Calu3 (cell line): ENCODE measurements at regions not wholly inside any gene's neighbourhood (a gene's known extent, or its start where the extent isn't known, plus 50 kb on each side); places are given as distances from the start of the nearest gene placed in this dataset.

Experiments used
- BruUV-seq: library from RNA; stranded (reverse); fragments of 400-500 nt; replicated peaks from 2 replicates; lab custom pipeline; 2021; lab: Mats Ljungman, UMichigan
- CTCF ChIA-PET: fragments of 300-600 bp; sonication (Branson Sonifier 250); formaldehyde crosslinking; loops from one replicate; lab custom pipeline; 2022; ENCODE audit warnings: antibody characterized with exemption; lab: Charles Lee
- DNase-seq: peaks from one replicate; pipeline ENCODE4 v3.0.0; 2022
- H3K27ac Mint-ChIP-seq: one replicate; pipeline ENCODE4 v1.8.0; 2022; ENCODE audit warnings: mixed read lengths; ENCODE audit not compliant: unreplicated experiment
- H3K27me3 Mint-ChIP-seq: one replicate; pipeline ENCODE4 v1.8.0; 2022; ENCODE audit warnings: mixed read lengths; ENCODE audit not compliant: unreplicated experiment
- H3K36me3 Mint-ChIP-seq: one replicate; pipeline ENCODE4 v1.8.0; 2022; ENCODE audit warnings: mild to moderate bottlenecking, moderate library complexity, mixed read lengths; ENCODE audit not compliant: insufficient read depth, unreplicated experiment
- H3K4me1 Mint-ChIP-seq: one replicate; pipeline ENCODE4 v1.8.0; 2022; ENCODE audit warnings: mild to moderate bottlenecking, low read depth, mixed read lengths; ENCODE audit not compliant: unreplicated experiment
- H3K4me3 Mint-ChIP-seq: one replicate; pipeline ENCODE4 v1.8.0; 2022; ENCODE audit warnings: mild to moderate bottlenecking, low read depth, moderate library complexity, mixed read lengths; ENCODE audit not compliant: unreplicated experiment
- H3K9me3 Mint-ChIP-seq: one replicate; pipeline ENCODE4 v1.8.0; 2022; ENCODE audit warnings: low read depth, mixed read lengths; ENCODE audit not compliant: unreplicated experiment
- intact Hi-C: fragments of 100-400 bp; cut with micrococcal nuclease; formaldehyde crosslinking; loops from one replicate; pipeline ENCODE4 v1.10.0; 2022; ENCODE audit not compliant: unreplicated experiment
- TF ChIP-seq, protein P1 (sequence below): fragments of 200-600 bp; IDR thresholded peaks from one replicate; pipeline ENCODE4 v1.8.0; 2022; ENCODE audit warnings: antibody characterized with exemption; ENCODE audit not compliant: unreplicated experiment

- BruUV-seq = no TSS peak
- H3K36me3 Mint-ChIP-seq = no peaks in the 10 kb centered on the region
- H3K4me1 Mint-ChIP-seq = no peaks in the 10 kb centered on the region
Observed at GRCh38 chr3:96169111-96169766, 645.2 kb upstream of the EPHA6 start.

DNA sequence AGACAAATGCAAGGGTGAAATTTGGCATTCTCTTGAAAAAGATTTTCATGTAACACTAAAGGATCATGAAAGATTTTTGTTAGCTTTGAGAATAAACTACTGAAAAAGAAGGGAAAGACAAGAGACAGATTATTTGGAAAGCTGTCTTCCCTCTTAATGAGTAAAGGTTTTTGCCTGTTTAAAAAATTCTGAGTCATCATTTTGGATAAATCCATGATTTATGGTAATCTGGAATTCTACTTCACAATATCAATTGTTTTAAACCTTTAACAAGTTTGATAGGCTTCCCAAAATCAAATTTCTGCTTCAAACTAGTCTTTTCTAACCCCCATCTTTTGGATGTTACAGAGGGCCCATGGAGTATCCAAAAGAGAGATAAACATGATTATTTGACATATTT is 641.5 kb upstream of the EPHA6 start:
- no peak for DNase-seq
- Mint-ChIP-seq H3K27ac (no peak overlapping the region), H3K27me3 (no peaks in the 10 kb centered on the region), H3K9me3 (peaks cover 10% of the 10 kb centered on the region), H3K4me3 (no peak overlapping the region), H3K36me3 (no peaks in the 10 kb centered on the region), H3K4me1 (no peaks in the 10 kb centered on the region)
- CTCF ChIA-PET = no interaction called here
- intact Hi-C loops = no loop called here
- no TSS peak for BruUV-seq
- TF ChIP-seq, protein P1, sequence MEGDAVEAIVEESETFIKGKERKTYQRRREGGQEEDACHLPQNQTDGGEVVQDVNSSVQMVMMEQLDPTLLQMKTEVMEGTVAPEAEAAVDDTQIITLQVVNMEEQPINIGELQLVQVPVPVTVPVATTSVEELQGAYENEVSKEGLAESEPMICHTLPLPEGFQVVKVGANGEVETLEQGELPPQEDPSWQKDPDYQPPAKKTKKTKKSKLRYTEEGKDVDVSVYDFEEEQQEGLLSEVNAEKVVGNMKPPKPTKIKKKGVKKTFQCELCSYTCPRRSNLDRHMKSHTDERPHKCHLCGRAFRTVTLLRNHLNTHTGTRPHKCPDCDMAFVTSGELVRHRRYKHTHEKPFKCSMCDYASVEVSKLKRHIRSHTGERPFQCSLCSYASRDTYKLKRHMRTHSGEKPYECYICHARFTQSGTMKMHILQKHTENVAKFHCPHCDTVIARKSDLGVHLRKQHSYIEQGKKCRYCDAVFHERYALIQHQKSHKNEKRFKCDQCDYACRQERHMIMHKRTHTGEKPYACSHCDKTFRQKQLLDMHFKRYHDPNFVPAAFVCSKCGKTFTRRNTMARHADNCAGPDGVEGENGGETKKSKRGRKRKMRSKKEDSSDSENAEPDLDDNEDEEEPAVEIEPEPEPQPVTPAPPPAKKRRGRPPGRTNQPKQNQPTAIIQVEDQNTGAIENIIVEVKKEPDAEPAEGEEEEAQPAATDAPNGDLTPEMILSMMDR = no peak

More at GRCh38 chr3:96169111-96169766, 645.2 kb upstream of the EPHA6 start:
- DNase-seq = no peak
- H3K27ac Mint-ChIP-seq = no peak overlapping the region
- H3K4me3 Mint-ChIP-seq = no peak overlapping the region
- H3K27me3 Mint-ChIP-seq = no peaks in the 10 kb centered on the region
- intact Hi-C loops = no loop called here
- CTCF ChIA-PET = no interaction called here
- peaks cover 7% of the 10 kb centered on the region for H3K9me3 Mint-ChIP-seq
- TF ChIP-seq, protein P1 = no peak

DNA sequence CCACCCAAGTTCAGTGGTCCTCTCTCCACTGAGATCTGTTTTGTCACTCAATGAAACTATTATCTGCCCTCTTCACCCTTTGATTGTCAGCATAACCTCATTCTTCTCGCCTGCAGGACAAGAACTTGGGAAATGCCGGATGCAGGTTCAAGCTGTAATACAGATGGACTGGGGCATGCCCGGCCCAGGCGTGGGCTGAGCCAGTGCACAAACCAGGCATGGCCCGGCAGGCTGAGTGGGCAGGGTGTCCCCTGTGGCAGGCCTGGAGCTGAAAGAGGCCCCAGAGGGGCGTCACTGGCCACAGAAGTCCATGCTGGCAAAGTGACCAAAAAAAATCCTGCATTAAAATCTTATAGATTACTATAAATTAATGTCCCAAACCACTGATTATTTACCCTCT is 638.9 kb upstream of the EPHA6 start:
- CTCF ChIA-PET = no interaction called here
- Mint-ChIP-seq H3K9me3 (peaks cover 5% of the 10 kb centered on the region), H3K4me1 (no peaks in the 10 kb centered on the region), H3K27ac (no peak overlapping the region), H3K4me3 (no peak overlapping the region), H3K36me3 (no peaks in the 10 kb centered on the region), H3K27me3 (no peaks in the 10 kb centered on the region)
- no TSS peak for BruUV-seq
- intact Hi-C loops = no loop called here
- TF ChIP-seq, protein P1 = no peak
- no peak for DNase-seq

DNA sequence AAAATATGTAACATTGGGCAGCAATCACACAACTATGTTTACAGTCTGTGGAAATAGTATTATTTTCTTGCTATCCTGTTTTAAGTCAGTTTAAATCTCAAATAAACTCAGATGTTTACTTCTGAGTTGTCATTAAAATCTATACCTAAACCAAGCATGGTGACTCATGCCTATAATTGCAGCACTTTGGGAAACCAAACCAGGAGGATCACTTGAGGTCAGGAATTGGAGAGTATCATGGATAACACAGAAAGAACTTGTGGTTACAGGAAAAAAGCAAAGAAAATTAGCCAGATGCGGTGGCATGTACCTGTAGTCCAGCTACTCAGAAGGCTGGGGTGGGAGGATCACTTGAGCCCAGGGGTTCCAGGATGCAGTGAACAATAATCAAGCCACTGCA is 631.6 kb upstream of the EPHA6 start:
- intact Hi-C loops = no loop called here
- Mint-ChIP-seq H3K4me1 (no peaks in the 10 kb centered on the region), H3K27me3 (no peaks in the 10 kb centered on the region), H3K36me3 (no peaks in the 10 kb centered on the region), H3K4me3 (no peak overlapping the region), H3K9me3 (no peaks in the 10 kb centered on the region), H3K27ac (no peak overlapping the region)
- TF ChIP-seq, protein P1 = no peak
- CTCF ChIA-PET = no interaction called here
- DNase-seq = no peak
- BruUV-seq = no TSS peak
